GM23338 (cell line): ENCODE measurements at regions not wholly inside any gene's neighbourhood (a gene's known extent, or its start where the extent isn't known, plus 50 kb on each side); places are given as distances from the start of the nearest gene placed in this dataset.

Experiments used
- ATAC-seq: fragments of 200-7000 bp; cut with Tn5 transposase; 3 replicates; pipeline ENCODE4 v1.9.1; 2020
- DNase-seq: peaks from one replicate; pipeline ENCODE4 v3.0.0-alpha.2; 2015; ENCODE audit warnings: low spot score
- H2AFZ ChIP-seq: fragments of 200-600 bp; sonication (generic); 2 replicates; pipeline ENCODE4 v1.8.0; 2016; ENCODE audit warnings: antibody characterized with exemption, mild to moderate bottlenecking, moderate library complexity
- H3F3A ChIP-seq: fragments of 200-600 bp; sonication (generic); replicated peaks from 2 replicates; pipeline ENCODE4 v1.8.0; 2017; ENCODE audit warnings: antibody characterized with exemption, mixed run types, low read depth
- H3K27ac ChIP-seq: fragments of 200-600 bp; sonication (generic); 2 replicates; pipeline ENCODE4 v1.6.1; 2016; ENCODE audit warnings: low read depth
- H3K27me3 ChIP-seq: fragments of 200-600 bp; sonication (generic); 2 replicates; pipeline ENCODE4 v1.8.0; 2016; ENCODE audit warnings: mild to moderate bottlenecking, mixed run types, moderate library complexity; ENCODE audit not compliant: insufficient read depth
- H3K36me3 ChIP-seq: fragments of 200-600 bp; sonication (generic); 2 replicates; pipeline ENCODE4 v1.8.0; 2016; ENCODE audit warnings: mild to moderate bottlenecking; ENCODE audit not compliant: insufficient read depth
- H3K4me1 ChIP-seq: fragments of 200-600 bp; sonication (generic); 2 replicates; pipeline ENCODE4 v1.8.0; 2016; ENCODE audit warnings: mild to moderate bottlenecking, moderate library complexity; ENCODE audit not compliant: insufficient read depth
- H3K4me2 ChIP-seq: fragments of 200-600 bp; sonication (generic); 2 replicates; pipeline ENCODE4 v1.7.1; 2017; ENCODE audit warnings: mixed run types
- H3K4me3 ChIP-seq: fragments of 200-600 bp; sonication (generic); 2 replicates; pipeline ENCODE4 v1.6.1; 2016; ENCODE audit warnings: mixed run types
- H3K79me2 ChIP-seq: fragments of 200-600 bp; sonication (generic); replicated peaks from 2 replicates; pipeline ENCODE4 v1.8.0; 2017; ENCODE audit warnings: mild to moderate bottlenecking; ENCODE audit not compliant: insufficient read depth
- H3K9me2 ChIP-seq: fragments of 200-600 bp; sonication (generic); 2 replicates; pipeline ENCODE4 v1.8.0; 2017; ENCODE audit not compliant: insufficient read depth
- H4K20me1 ChIP-seq: fragments of 200-600 bp; sonication (generic); replicated peaks from 2 replicates; pipeline ENCODE4 v1.8.0; 2017; ENCODE audit warnings: mild to moderate bottlenecking; ENCODE audit not compliant: insufficient read depth
- H3K27ac Mint-ChIP-seq: 2 replicates; pipeline ENCODE4 v1.8.0; 2020; ENCODE audit warnings: inconsistent platforms, mild to moderate bottlenecking, moderate library complexity, mixed read lengths
- H3K27me3 Mint-ChIP-seq: 3 replicates; pipeline ENCODE4 v1.8.0; 2022; ENCODE audit warnings: low read depth, mild to moderate bottlenecking, moderate library complexity, mixed read lengths, inconsistent platforms; ENCODE audit not compliant: insufficient read depth, poor library complexity
- H3K36me3 Mint-ChIP-seq: 3 replicates; pipeline ENCODE4 v1.8.0; 2021; ENCODE audit warnings: low read depth, mild to moderate bottlenecking, inconsistent platforms, moderate library complexity, mixed read lengths
- H3K4me1 Mint-ChIP-seq: 3 replicates; pipeline ENCODE4 v1.8.0; 2020; ENCODE audit warnings: mild to moderate bottlenecking, inconsistent platforms, mixed read lengths
- H3K4me3 Mint-ChIP-seq: 3 replicates; pipeline ENCODE4 v1.8.0; 2021; ENCODE audit warnings: moderate library complexity, mild to moderate bottlenecking, inconsistent platforms, mixed read lengths
- H3K9me3 Mint-ChIP-seq: 3 replicates; pipeline ENCODE4 v1.8.0; 2020; ENCODE audit warnings: moderate library complexity, mild to moderate bottlenecking, inconsistent platforms, mixed read lengths
- CREB1 ChIP-seq: fragments of 250-450 bp; sonication (Bioruptor Pico); IDR thresholded peaks from 2 replicates; pipeline ENCODE4 v1.5.0; 2020; ENCODE audit warnings: low read depth, mild to moderate bottlenecking, moderate library complexity
- EZH2 ChIP-seq: fragments of 200-600 bp; sonication (generic); IDR thresholded peaks from one replicate; pipeline ENCODE4 v1.8.0; 2017; ENCODE audit warnings: antibody characterized with exemption, mild to moderate bottlenecking, low read depth; ENCODE audit not compliant: unreplicated experiment
- EZH2phosphoT487 ChIP-seq: fragments of 200-600 bp; sonication (generic); IDR thresholded peaks from one replicate; pipeline ENCODE4 v1.8.1; 2018; ENCODE audit warnings: antibody characterized with exemption; ENCODE audit not compliant: unreplicated experiment
- JUNB ChIP-seq: IDR thresholded peaks from one replicate; pipeline ENCODE4 v1.6.1; 2016; ENCODE audit warnings: antibody characterized with exemption; ENCODE audit not compliant: unreplicated experiment
- NANOG ChIP-seq: IDR thresholded peaks from 2 replicates; pipeline ENCODE4 v1.6.1; 2016; ENCODE audit warnings: antibody characterized with exemption, borderline replicate concordance
- POLR2AphosphoS5 ChIP-seq: IDR thresholded peaks from 2 replicates; pipeline ENCODE4 v1.6.1; 2016; ENCODE audit warnings: antibody characterized with exemption, low read depth
- ZNF114 ChIP-seq: fragments of 250-450 bp; sonication (Bioruptor Pico); IDR thresholded peaks from 2 replicates; pipeline ENCODE4 v1.5.0; 2020; ENCODE audit warnings: mild to moderate bottlenecking, moderate library complexity
- ZNF331 ChIP-seq: fragments of 250-450 bp; sonication (Bioruptor Pico); IDR thresholded peaks from 2 replicates; pipeline ENCODE4 v1.5.0; 2020; ENCODE audit warnings: low read depth, mild to moderate bottlenecking, moderate library complexity
- TF ChIP-seq, protein P1 (sequence below): IDR thresholded peaks from one replicate; pipeline ENCODE4 v1.6.1; 2018; ENCODE audit warnings: antibody characterized with exemption; ENCODE audit not compliant: unreplicated experiment
- TF ChIP-seq, protein P2 (sequence below): fragments of 250-450 bp; sonication (Bioruptor Pico); IDR thresholded peaks from 2 replicates; pipeline ENCODE4 v1.5.0; 2020; ENCODE audit warnings: mild to moderate bottlenecking, moderate library complexity
- TF ChIP-seq, protein P3 (sequence below): IDR thresholded peaks from 2 replicates; pipeline ENCODE4 v1.6.1; 2016; ENCODE audit warnings: antibody characterized with exemption

DNA sequence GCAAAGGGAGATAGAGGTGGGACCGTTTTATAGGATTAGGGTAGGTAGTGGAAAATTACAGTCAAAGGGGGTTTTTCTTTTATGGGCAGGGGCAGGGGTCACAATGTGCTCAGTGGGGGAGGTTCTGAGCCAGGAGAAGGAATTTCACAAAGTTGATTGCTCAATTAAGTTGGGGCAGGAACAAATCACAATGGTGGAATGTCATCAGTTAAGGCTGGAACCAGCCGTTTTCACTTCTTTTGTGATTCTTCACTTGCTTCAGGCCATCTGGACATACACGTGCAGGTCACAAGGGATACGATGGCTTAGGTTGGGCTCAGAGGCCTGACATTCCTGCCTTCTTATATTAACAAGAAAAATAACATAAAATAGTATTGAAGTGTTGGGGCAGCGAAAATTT lies 453.8 kb downstream of the VGLL3 start:
- Histone ChIP-seq H3K4me1 (no peaks in the 10 kb centered on the region), H3F3A (no peaks in the 10 kb centered on the region), H3K79me2 (no peaks in the 10 kb centered on the region), H3K9me2 (peaks cover 17% of the 10 kb centered on the region; the same call in 1 of the 2 replicates), H3K27me3 (no peaks in the 10 kb centered on the region), H3K27ac (no peak overlapping the region), H3K4me3 (no peak overlapping the region), H4K20me1 (no peaks in the 10 kb centered on the region), H2AFZ (no peak overlapping the region), H3K36me3 (no peaks in the 10 kb centered on the region), H3K4me2 (no peak overlapping the region)
- DNase-seq (peak; percentile 30), ATAC-seq (no peak)
- Mint-ChIP-seq H3K4me3 (no peak overlapping the region), H3K9me3 (peaks cover 18% of the 10 kb centered on the region), H3K36me3 (peaks cover 18% of the 10 kb centered on the region), H3K27ac (no peak overlapping the region), H3K4me1 (no peaks in the 10 kb centered on the region), H3K27me3 (no peaks in the 10 kb centered on the region)
- TF ChIP-seq EZH2 (no peak), POLR2AphosphoS5 (no peak), EZH2phosphoT487 (no peak), NANOG (no peak), ZNF114 (CRISPR knock-in tag) (no peak), ZNF331 (CRISPR knock-in tag) (no peak)

DNA sequence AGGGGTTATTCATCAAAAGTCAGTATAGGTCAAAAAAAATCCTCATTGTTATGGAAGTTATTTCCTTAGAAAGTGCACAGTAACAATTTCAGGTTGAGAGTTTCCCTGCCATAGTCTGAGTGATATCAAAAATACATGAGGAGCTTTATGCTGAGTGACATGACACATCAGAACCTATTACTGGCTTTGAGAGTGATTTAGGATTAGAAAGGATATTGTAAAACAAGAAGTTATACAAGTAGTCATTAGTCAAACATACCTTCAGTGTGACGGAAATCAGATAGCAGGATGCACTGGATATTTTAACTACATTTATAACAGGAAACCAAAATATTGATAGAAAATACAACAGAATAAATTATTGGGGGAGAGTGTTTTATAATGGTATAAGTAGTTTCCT lies 471.1 kb downstream of the VGLL3 start:
- Mint-ChIP-seq H3K4me3 (no peak overlapping the region), H3K27ac (no peak overlapping the region), H3K4me1 (no peaks in the 10 kb centered on the region), H3K36me3 (no peaks in the 10 kb centered on the region), H3K27me3 (no peaks in the 10 kb centered on the region), H3K9me3 (no peaks in the 10 kb centered on the region)
- Histone ChIP-seq H4K20me1 (no peaks in the 10 kb centered on the region), H3K36me3 (no peaks in the 10 kb centered on the region), H3F3A (no peaks in the 10 kb centered on the region), H3K9me2 (no peaks in the 10 kb centered on the region), H2AFZ (no peak overlapping the region), H3K27ac (no peak overlapping the region), H3K4me2 (no peak overlapping the region), H3K4me3 (no peak overlapping the region), H3K79me2 (no peaks in the 10 kb centered on the region), H3K4me1 (no peaks in the 10 kb centered on the region), H3K27me3 (no peaks in the 10 kb centered on the region)
- TF ChIP-seq POLR2AphosphoS5 (no peak), NANOG (no peak), JUNB (no peak), ZNF331 (CRISPR knock-in tag) (no peak), EZH2phosphoT487 (no peak), CREB1 (no peak)
- TF ChIP-seq, protein P1, sequence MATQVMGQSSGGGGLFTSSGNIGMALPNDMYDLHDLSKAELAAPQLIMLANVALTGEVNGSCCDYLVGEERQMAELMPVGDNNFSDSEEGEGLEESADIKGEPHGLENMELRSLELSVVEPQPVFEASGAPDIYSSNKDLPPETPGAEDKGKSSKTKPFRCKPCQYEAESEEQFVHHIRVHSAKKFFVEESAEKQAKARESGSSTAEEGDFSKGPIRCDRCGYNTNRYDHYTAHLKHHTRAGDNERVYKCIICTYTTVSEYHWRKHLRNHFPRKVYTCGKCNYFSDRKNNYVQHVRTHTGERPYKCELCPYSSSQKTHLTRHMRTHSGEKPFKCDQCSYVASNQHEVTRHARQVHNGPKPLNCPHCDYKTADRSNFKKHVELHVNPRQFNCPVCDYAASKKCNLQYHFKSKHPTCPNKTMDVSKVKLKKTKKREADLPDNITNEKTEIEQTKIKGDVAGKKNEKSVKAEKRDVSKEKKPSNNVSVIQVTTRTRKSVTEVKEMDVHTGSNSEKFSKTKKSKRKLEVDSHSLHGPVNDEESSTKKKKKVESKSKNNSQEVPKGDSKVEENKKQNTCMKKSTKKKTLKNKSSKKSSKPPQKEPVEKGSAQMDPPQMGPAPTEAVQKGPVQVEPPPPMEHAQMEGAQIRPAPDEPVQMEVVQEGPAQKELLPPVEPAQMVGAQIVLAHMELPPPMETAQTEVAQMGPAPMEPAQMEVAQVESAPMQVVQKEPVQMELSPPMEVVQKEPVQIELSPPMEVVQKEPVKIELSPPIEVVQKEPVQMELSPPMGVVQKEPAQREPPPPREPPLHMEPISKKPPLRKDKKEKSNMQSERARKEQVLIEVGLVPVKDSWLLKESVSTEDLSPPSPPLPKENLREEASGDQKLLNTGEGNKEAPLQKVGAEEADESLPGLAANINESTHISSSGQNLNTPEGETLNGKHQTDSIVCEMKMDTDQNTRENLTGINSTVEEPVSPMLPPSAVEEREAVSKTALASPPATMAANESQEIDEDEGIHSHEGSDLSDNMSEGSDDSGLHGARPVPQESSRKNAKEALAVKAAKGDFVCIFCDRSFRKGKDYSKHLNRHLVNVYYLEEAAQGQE = no peak
- TF ChIP-seq, protein P2, sequence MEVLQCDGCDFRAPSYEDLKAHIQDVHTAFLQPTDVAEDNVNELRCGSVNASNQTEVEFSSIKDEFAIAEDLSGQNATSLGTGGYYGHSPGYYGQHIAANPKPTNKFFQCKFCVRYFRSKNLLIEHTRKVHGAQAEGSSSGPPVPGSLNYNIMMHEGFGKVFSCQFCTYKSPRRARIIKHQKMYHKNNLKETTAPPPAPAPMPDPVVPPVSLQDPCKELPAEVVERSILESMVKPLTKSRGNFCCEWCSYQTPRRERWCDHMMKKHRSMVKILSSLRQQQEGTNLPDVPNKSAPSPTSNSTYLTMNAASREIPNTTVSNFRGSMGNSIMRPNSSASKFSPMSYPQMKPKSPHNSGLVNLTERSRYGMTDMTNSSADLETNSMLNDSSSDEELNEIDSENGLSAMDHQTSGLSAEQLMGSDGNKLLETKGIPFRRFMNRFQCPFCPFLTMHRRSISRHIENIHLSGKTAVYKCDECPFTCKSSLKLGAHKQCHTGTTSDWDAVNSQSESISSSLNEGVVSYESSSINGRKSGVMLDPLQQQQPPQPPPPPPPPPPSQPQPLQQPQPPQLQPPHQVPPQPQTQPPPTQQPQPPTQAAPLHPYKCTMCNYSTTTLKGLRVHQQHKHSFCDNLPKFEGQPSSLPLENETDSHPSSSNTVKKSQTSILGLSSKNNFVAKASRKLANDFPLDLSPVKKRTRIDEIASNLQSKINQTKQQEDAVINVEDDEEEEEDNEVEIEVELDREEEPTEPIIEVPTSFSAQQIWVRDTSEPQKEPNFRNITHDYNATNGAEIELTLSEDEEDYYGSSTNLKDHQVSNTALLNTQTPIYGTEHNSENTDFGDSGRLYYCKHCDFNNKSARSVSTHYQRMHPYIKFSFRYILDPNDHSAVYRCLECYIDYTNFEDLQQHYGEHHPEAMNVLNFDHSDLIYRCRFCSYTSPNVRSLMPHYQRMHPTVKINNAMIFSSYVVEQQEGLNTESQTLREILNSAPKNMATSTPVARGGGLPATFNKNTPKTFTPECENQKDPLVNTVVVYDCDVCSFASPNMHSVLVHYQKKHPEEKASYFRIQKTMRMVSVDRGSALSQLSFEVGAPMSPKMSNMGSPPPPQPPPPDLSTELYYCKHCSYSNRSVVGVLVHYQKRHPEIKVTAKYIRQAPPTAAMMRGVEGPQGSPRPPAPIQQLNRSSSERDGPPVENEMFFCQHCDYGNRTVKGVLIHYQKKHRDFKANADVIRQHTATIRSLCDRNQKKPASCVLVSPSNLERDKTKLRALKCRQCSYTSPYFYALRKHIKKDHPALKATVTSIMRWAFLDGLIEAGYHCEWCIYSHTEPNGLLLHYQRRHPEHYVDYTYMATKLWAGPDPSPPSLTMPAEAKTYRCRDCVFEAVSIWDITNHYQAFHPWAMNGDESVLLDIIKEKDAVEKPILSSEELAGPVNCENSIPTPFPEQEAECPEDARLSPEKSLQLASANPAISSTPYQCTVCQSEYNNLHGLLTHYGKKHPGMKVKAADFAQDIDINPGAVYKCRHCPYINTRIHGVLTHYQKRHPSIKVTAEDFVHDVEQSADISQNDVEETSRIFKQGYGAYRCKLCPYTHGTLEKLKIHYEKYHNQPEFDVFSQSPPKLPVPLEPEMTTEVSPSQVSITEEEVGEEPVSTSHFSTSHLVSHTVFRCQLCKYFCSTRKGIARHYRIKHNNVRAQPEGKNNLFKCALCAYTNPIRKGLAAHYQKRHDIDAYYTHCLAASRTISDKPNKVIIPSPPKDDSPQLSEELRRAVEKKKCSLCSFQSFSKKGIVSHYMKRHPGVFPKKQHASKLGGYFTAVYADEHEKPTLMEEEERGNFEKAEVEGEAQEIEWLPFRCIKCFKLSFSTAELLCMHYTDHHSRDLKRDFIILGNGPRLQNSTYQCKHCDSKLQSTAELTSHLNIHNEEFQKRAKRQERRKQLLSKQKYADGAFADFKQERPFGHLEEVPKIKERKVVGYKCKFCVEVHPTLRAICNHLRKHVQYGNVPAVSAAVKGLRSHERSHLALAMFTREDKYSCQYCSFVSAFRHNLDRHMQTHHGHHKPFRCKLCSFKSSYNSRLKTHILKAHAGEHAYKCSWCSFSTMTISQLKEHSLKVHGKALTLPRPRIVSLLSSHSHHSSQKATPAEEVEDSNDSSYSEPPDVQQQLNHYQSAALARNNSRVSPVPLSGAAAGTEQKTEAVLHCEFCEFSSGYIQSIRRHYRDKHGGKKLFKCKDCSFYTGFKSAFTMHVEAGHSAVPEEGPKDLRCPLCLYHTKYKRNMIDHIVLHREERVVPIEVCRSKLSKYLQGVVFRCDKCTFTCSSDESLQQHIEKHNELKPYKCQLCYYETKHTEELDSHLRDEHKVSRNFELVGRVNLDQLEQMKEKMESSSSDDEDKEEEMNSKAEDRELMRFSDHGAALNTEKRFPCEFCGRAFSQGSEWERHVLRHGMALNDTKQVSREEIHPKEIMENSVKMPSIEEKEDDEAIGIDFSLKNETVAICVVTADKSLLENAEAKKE (CRISPR knock-in tag) = no peak
- TF ChIP-seq, protein P3, sequence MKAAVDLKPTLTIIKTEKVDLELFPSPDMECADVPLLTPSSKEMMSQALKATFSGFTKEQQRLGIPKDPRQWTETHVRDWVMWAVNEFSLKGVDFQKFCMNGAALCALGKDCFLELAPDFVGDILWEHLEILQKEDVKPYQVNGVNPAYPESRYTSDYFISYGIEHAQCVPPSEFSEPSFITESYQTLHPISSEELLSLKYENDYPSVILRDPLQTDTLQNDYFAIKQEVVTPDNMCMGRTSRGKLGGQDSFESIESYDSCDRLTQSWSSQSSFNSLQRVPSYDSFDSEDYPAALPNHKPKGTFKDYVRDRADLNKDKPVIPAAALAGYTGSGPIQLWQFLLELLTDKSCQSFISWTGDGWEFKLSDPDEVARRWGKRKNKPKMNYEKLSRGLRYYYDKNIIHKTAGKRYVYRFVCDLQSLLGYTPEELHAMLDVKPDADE = no peak
- DNase-seq = no peak
- no peak for ATAC-seq
